CD4-positive, alpha-beta T cell (primary cell): ENCODE measurements at regions not wholly inside any gene's neighbourhood (a gene's known extent, or its start where the extent isn't known, plus 50 kb on each side); places are given as distances from the start of the nearest gene placed in this dataset.

Source experiments
- ATAC-seq: fragments of 200-7000 bp; cut with Tn5 transposase; one replicate; pipeline ENCODE4 v1.10.0; 2022; ENCODE audit warnings: mild to moderate bottlenecking; ENCODE audit not compliant: poor library complexity
- CTCF ChIA-PET: fragments of 350-600 bp; sonication (Branson Sonifier 250); formaldehyde crosslinking; loops from one replicate; lab custom pipeline; 2021; ENCODE audit warnings: antibody characterized with exemption, inconsistent platforms; lab: Charles Lee
- POLR2A ChIA-PET: fragments of 350-600 bp; sonication (Branson Sonifier 250); formaldehyde crosslinking; loops from one replicate; lab custom pipeline; 2021; ENCODE audit warnings: antibody characterized with exemption, inconsistent platforms; lab: Charles Lee
- DNase-seq, 14 experiments: peaks; one replicate each; pipeline ENCODE4 v3.0.0-alpha.2; 2013 to 2020; ENCODE audit warnings: mixed read lengths in 2 of 14
- H3K27ac ChIP-seq, 2 donors: one replicate each; pipeline versions ENCODE4 v1.5.1 to v1.7.0; 2013; ENCODE audit warnings: low read length in 2 of 2, low read depth in 1 of 2, mild to moderate bottlenecking in 1 of 2
- H3K27me3 ChIP-seq, 2 experiments: 1 replicate in 1 of 2; 2 replicates in 1 of 2; pipeline versions ENCODE4 v1.6.1 to v1.7.0; 2013; ENCODE audit warnings: low read length in 2 of 2, control low read depth in 1 of 2, mild to moderate bottlenecking in 1 of 2, moderate library complexity in 1 of 2; ENCODE audit not compliant: insufficient read depth in 2 of 2, control insufficient read depth in 1 of 2
- H3K36me3 ChIP-seq: one replicate; pipeline ENCODE4 v1.6.1; 2013; ENCODE audit warnings: low read length, control low read depth; ENCODE audit not compliant: insufficient read depth
- H3K4me1 ChIP-seq: one replicate; pipeline ENCODE4 v1.6.1; 2013; ENCODE audit warnings: low read length, control low read depth; ENCODE audit not compliant: insufficient read depth
- H3K4me3 ChIP-seq: one replicate; pipeline ENCODE4 v1.5.1; 2013; ENCODE audit warnings: mild to moderate bottlenecking, low read length, moderate library complexity
- H3K9me3 ChIP-seq, 2 experiments: 1 replicate in 1 of 2; 2 replicates in 1 of 2; pipeline versions ENCODE4 v1.6.1 to v1.7.0; 2013; ENCODE audit warnings: low read length in 2 of 2, mild to moderate bottlenecking in 2 of 2, control low read depth in 1 of 2, moderate library complexity in 1 of 2; ENCODE audit not compliant: control insufficient read depth in 1 of 2, insufficient read depth in 1 of 2
- H3K27ac Mint-ChIP-seq: one replicate; pipeline ENCODE4 v1.8.0; 2020; ENCODE audit warnings: mixed read lengths
- H3K27me3 Mint-ChIP-seq: one replicate; pipeline ENCODE4 v1.8.0; 2021; ENCODE audit warnings: mixed read lengths
- H3K36me3 Mint-ChIP-seq: one replicate; pipeline ENCODE4 v1.8.0; 2021; ENCODE audit warnings: low read depth, mixed read lengths
- H3K4me1 Mint-ChIP-seq: one replicate; pipeline ENCODE4 v1.8.0; 2021; ENCODE audit warnings: low read depth, mixed read lengths
- H3K4me3 Mint-ChIP-seq: one replicate; pipeline ENCODE4 v1.8.0; 2020; ENCODE audit warnings: mild to moderate bottlenecking, mixed read lengths
- H3K9me3 Mint-ChIP-seq: one replicate; pipeline ENCODE4 v1.8.0; 2020; ENCODE audit warnings: mixed read lengths
- CTCF ChIP-seq: fragments of 200-600 bp; IDR thresholded peaks from one replicate; pipeline ENCODE4 v1.8.0; 2022; ENCODE audit warnings: antibody characterized with exemption, mild to moderate bottlenecking
- intact Hi-C, 2 experiments: fragments of 100-400 bp; cut with DNase I in 1 of 2; cut with micrococcal nuclease in 1 of 2; formaldehyde crosslinking; loops; one replicate each; pipeline versions ENCODE4 v1.15.1 to v1.9.0; 2023 to 2025; cut with DNase I, micrococcal nuclease

GRCh38 chr10:125510998-125511397 lies 172.0 kb downstream of the TEX36 start:
- H3K9me3 ChIP-seq = no peaks in the 10 kb centered on the region
- Mint-ChIP-seq H3K27ac (no peak overlapping the region), H3K27me3 (peaks cover 24% of the 10 kb centered on the region), H3K36me3 (no peaks in the 10 kb centered on the region), H3K4me1 (no peaks in the 10 kb centered on the region), H3K9me3 (no peaks in the 10 kb centered on the region), H3K4me3 (no peak overlapping the region)
- H3K4me1 ChIP-seq = no peaks in the 10 kb centered on the region
- TF ChIP-seq CTCF = no peak
- ChIA-PET CTCF (no interaction called here), POLR2A (no interaction called here)
- no peak overlapping the region for H3K4me3 ChIP-seq
- no peaks in the 10 kb centered on the region for H3K36me3 ChIP-seq
- H3K27ac ChIP-seq = no peak overlapping the region
- ATAC-seq (no peak), DNase-seq (no peak)
- intact Hi-C loops = loop anchor here (1.0 kb wide), 1 partner anchor 9 kb away; no protein-coding TSS in a partner anchor
- no peaks in the 10 kb centered on the region for H3K27me3 ChIP-seq

DNA sequence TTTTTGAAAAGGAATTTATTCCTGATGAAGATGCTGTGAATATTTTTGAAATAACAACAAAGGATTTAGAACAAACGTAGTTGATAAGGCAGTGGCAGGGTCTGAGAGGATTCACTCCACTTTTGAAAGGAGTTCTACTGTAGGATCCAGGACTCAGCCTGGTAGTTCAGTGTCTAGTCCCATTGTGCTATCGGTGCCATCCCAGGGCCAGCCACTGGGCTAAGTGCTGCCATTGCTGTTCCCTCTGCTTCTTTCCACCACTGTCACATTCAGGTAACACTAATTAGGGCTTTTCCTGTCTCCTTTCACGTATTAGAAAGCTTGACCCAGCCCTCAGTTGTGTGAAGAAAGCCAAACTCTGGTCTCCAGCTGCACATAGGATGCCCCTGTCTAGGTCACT lies 177.3 kb downstream of the TEX36 start:
- Histone ChIP-seq H3K4me1 (no peaks in the 10 kb centered on the region), H3K27ac (no peak overlapping the region), H3K4me3 (no peak overlapping the region), H3K9me3 (peaks cover 0 to 4% of the 10 kb centered on the region in 2 experiments), H3K27me3 (no peaks in the 10 kb centered on the region), H3K36me3 (no peaks in the 10 kb centered on the region)
- H3K4me1 Mint-ChIP-seq = no peaks in the 10 kb centered on the region
- H3K36me3 Mint-ChIP-seq = no peaks in the 10 kb centered on the region
- ATAC-seq (no peak), DNase-seq (no peak)
- H3K9me3 Mint-ChIP-seq = no peaks in the 10 kb centered on the region
- CTCF ChIA-PET = no interaction called here
- intact Hi-C loops = no loop called here
- H3K4me3 Mint-ChIP-seq = no peak overlapping the region
- POLR2A ChIA-PET = no interaction called here
- no peak for TF ChIP-seq CTCF
- H3K27ac Mint-ChIP-seq = no peak overlapping the region
- peaks cover 11% of the 10 kb centered on the region for H3K27me3 Mint-ChIP-seq

GRCh38 chr10:125502276-125502675 lies 180.7 kb downstream of the TEX36 start:
- Mint-ChIP-seq H3K27ac (no peak overlapping the region), H3K9me3 (no peaks in the 10 kb centered on the region)
- intact Hi-C loops = loop anchor here (1.0 kb wide), 1 partner anchor 8 kb away; no protein-coding TSS in a partner anchor

More at GRCh38 chr10:125502276-125502675, 180.7 kb downstream of the TEX36 start:
- H3K4me3 Mint-ChIP-seq = no peak overlapping the region
- Histone ChIP-seq H3K27ac (no peak overlapping the region), H3K4me3 (no peak overlapping the region), H3K9me3 (peaks cover 0 to 8% of the 10 kb centered on the region in 2 experiments), H3K36me3 (no peaks in the 10 kb centered on the region), H3K4me1 (no peaks in the 10 kb centered on the region), H3K27me3 (no peaks in the 10 kb centered on the region)
- CTCF ChIA-PET = no interaction called here
- no peaks in the 10 kb centered on the region for H3K4me1 Mint-ChIP-seq
- no peak for TF ChIP-seq CTCF
- POLR2A ChIA-PET = no interaction called here
- peaks cover 7% of the 10 kb centered on the region for H3K27me3 Mint-ChIP-seq
- DNase-seq (no peak), ATAC-seq (no peak)
- H3K36me3 Mint-ChIP-seq = no peaks in the 10 kb centered on the region
